IMR-90 (cell line): ENCODE measurements at regions not wholly inside any gene's neighbourhood (a gene's known extent, or its start where the extent isn't known, plus 50 kb on each side); places are given as distances from the start of the nearest gene placed in this dataset.

Experiments used
- ATAC-seq: fragments of 200-7000 bp; cut with Tn5 transposase; 2 replicates; pipeline ENCODE4 v1.9.1; 2020; ENCODE audit warnings: low read depth, mild to moderate bottlenecking, moderate library complexity
- BruUV-seq: library from RNA; stranded (reverse); fragments of 400-500 nt; replicated peaks from 2 replicates; lab custom pipeline; 2021; lab: Mats Ljungman, UMichigan
- CTCF ChIA-PET: fragments of 300-600 bp; formaldehyde crosslinking; extraction: SDS; loops from one replicate; lab custom pipeline; 2021; ENCODE audit warnings: antibody characterized with exemption; lab: Yijun Ruan, JAX
- POLR2A ChIA-PET: fragments of 300-600 bp; sonication (Branson Sonifier 250); formaldehyde crosslinking; loops from one replicate; lab custom pipeline; 2022; ENCODE audit warnings: antibody characterized with exemption; ENCODE audit not compliant: unreplicated experiment; lab: Charles Lee
- DNase-seq: peaks from one replicate; pipeline ENCODE4 v3.0.0; 2013
- H2AFZ ChIP-seq: replicated peaks from 2 replicates; pipeline ENCODE3; 2013; ENCODE audit warnings: low read length, mild to moderate bottlenecking; ENCODE audit not compliant: poor library complexity
- H2AK5ac ChIP-seq: 2 replicates; pipeline ENCODE4 v1.6.1; 2013; ENCODE audit warnings: low read depth, low read length, inconsistent platforms
- H2AK9ac ChIP-seq: replicated peaks from 2 replicates; pipeline ENCODE3; 2013; ENCODE audit warnings: mild to moderate bottlenecking, low read depth, low read length, moderate library complexity; ENCODE audit not compliant: poor library complexity
- H2BK120ac ChIP-seq: 2 replicates; pipeline ENCODE4 v1.6.1; 2013; ENCODE audit warnings: low read depth, low read length, inconsistent platforms
- H2BK15ac ChIP-seq: 3 replicates; pipeline ENCODE4 v1.6.1; 2013; ENCODE audit warnings: low read depth, low read length, inconsistent platforms
- H2BK20ac ChIP-seq: 2 replicates; pipeline ENCODE4 v1.6.1; 2013; ENCODE audit warnings: low read depth, mild to moderate bottlenecking, inconsistent platforms, low read length, moderate library complexity
- H2BK5ac ChIP-seq: 2 replicates; pipeline ENCODE4 v1.6.1; 2013; ENCODE audit warnings: mild to moderate bottlenecking, low read depth, low read length, inconsistent platforms; ENCODE audit not compliant: poor library complexity, severe bottlenecking
- H3K14ac ChIP-seq: replicated peaks from 2 replicates; pipeline ENCODE4 v1.6.1; 2013; ENCODE audit warnings: low read depth, low read length, inconsistent platforms
- H3K18ac ChIP-seq: 2 replicates; pipeline ENCODE4 v1.6.1; 2013; ENCODE audit warnings: low read depth, low read length, control low read depth
- H3K23ac ChIP-seq: 2 replicates; pipeline ENCODE4 v1.6.1; 2013; ENCODE audit warnings: low read depth, low read length, inconsistent platforms
- H3K27ac ChIP-seq: 2 replicates; pipeline ENCODE4 v1.5.1; 2013; ENCODE audit warnings: mild to moderate bottlenecking, control low read depth, low read length; ENCODE audit not compliant: insufficient read depth
- H3K27me3 ChIP-seq: 2 replicates; pipeline ENCODE4 v1.6.1; 2013; ENCODE audit warnings: low read length; ENCODE audit not compliant: control insufficient read depth, insufficient read depth
- H3K36me3 ChIP-seq: 2 replicates; pipeline ENCODE4 v1.6.1; 2013; ENCODE audit warnings: low read length, mixed read lengths; ENCODE audit not compliant: control insufficient read depth, insufficient read depth
- H3K4ac ChIP-seq: 2 replicates; pipeline ENCODE4 v1.6.1; 2013; ENCODE audit warnings: low read depth, low read length, inconsistent platforms
- H3K4me1 ChIP-seq: 2 replicates; pipeline ENCODE4 v1.6.1; 2013; ENCODE audit warnings: low read length, mixed read lengths; ENCODE audit not compliant: control insufficient read depth, insufficient read depth
- H3K4me2 ChIP-seq: 2 replicates; pipeline ENCODE4 v1.6.1; 2013; ENCODE audit warnings: low read depth, mild to moderate bottlenecking, control low read depth, low read length, moderate library complexity
- H3K4me3 ChIP-seq: 2 replicates; pipeline ENCODE4 v1.5.1; 2013; ENCODE audit warnings: low read depth, mild to moderate bottlenecking, control low read depth, low read length, moderate library complexity; ENCODE audit not compliant: insufficient read depth
- H3K56ac ChIP-seq: 2 replicates; pipeline ENCODE4 v1.6.1; 2013; ENCODE audit warnings: low read length, inconsistent platforms; ENCODE audit not compliant: insufficient read depth; ENCODE audit errors: extremely low read depth
- H3K79me1 ChIP-seq, 2 experiments: 2 replicates each; pipeline ENCODE4 v1.6.1; 2013; ENCODE audit warnings: low read length in 2 of 2, inconsistent platforms in 1 of 2, low read depth in 1 of 2
- H3K9ac ChIP-seq: 2 replicates; pipeline ENCODE4 v1.6.1; 2013; ENCODE audit warnings: low read depth, low read length, control low read depth
- H3K9me1 ChIP-seq: 2 replicates; pipeline ENCODE4 v1.6.1; 2013; ENCODE audit warnings: low read length, inconsistent platforms; ENCODE audit not compliant: insufficient read depth
- H3K9me3 ChIP-seq: 2 replicates; pipeline ENCODE4 v1.6.1; 2013; ENCODE audit warnings: low read length; ENCODE audit not compliant: control insufficient read depth, insufficient read depth
- H4K20me1 ChIP-seq: 2 replicates; pipeline ENCODE4 v1.6.1; 2013; ENCODE audit warnings: low read length, inconsistent platforms; ENCODE audit not compliant: insufficient read depth
- H4K5ac ChIP-seq: 2 replicates; pipeline ENCODE4 v1.6.1; 2013; ENCODE audit warnings: mild to moderate bottlenecking, low read depth, low read length, control low read depth
- H4K8ac ChIP-seq, 2 experiments: 2 replicates each; pipeline ENCODE4 v1.6.1; 2013; ENCODE audit warnings: low read depth in 2 of 2, low read length in 2 of 2, control low read depth in 1 of 2, inconsistent platforms in 1 of 2
- H4K91ac ChIP-seq: 2 replicates; pipeline ENCODE4 v1.6.1; 2013; ENCODE audit warnings: low read depth, low read length, inconsistent platforms; ENCODE audit not compliant: insufficient read depth
- BHLHE40 ChIP-seq: fragments of 150-350 bp; IDR thresholded peaks from 2 replicates; pipeline ENCODE4 v1.6.1; 2016; ENCODE audit warnings: mild to moderate bottlenecking, low read depth, low read length
- CEBPB ChIP-seq: IDR thresholded peaks from 2 replicates; pipeline ENCODE4 v1.6.1; 2012; ENCODE audit warnings: low read depth, low read length, improper control_type of control experiment
- CHD1 ChIP-seq: IDR thresholded peaks from 2 replicates; pipeline ENCODE4 v1.6.1; 2012; ENCODE audit warnings: low read depth, low read length, improper control_type of control experiment
- CTCF ChIP-seq: conservative IDR thresholded peaks from 2 replicates; pipeline ENCODE4 v1.5.1; 2012; ENCODE audit warnings: mild to moderate bottlenecking, low read depth, low read length, improper control_type of control experiment
- ELK1 ChIP-seq: fragments of 150-350 bp; IDR thresholded peaks from 2 replicates; pipeline ENCODE4 v1.6.1; 2016; ENCODE audit warnings: low read depth, mild to moderate bottlenecking, low read length, moderate library complexity, borderline replicate concordance
- FOS ChIP-seq: fragments of 150-350 bp; IDR thresholded peaks from 2 replicates; pipeline ENCODE4 v1.6.1; 2016; ENCODE audit warnings: low read depth, low read length
- MAFK ChIP-seq: IDR thresholded peaks from 2 replicates; pipeline ENCODE4 v1.6.1; 2012; ENCODE audit warnings: low read depth, low read length, improper control_type of control experiment
- MAZ ChIP-seq: IDR thresholded peaks from 2 replicates; pipeline ENCODE4 v1.6.1; 2012; ENCODE audit warnings: low read depth, mild to moderate bottlenecking, low read length, improper control_type of control experiment, moderate library complexity, borderline replicate concordance
- MXI1 ChIP-seq: IDR thresholded peaks from 2 replicates; pipeline ENCODE4 v1.6.1; 2012; ENCODE audit warnings: low read depth, mild to moderate bottlenecking, low read length, moderate library complexity, borderline replicate concordance
- NFE2L2 ChIP-seq: fragments of 150-350 bp; IDR thresholded peaks from 2 replicates; pipeline ENCODE4 v1.6.1; 2016; ENCODE audit warnings: low read depth, mild to moderate bottlenecking, low read length
- POLR2A ChIP-seq: IDR thresholded peaks from 2 replicates; pipeline ENCODE4 v1.6.1; 2012; ENCODE audit warnings: mild to moderate bottlenecking, low read depth, low read length
- RAD21 ChIP-seq: IDR thresholded peaks from 2 replicates; pipeline ENCODE4 v1.6.1; 2012; ENCODE audit warnings: low read length, improper control_type of control experiment
- RCOR1 ChIP-seq: IDR thresholded peaks from 2 replicates; pipeline ENCODE4 v1.6.1; 2012; ENCODE audit warnings: mild to moderate bottlenecking, low read length, improper control_type of control experiment; ENCODE audit not compliant: insufficient replicate concordance
- RFX5 ChIP-seq: IDR thresholded peaks from 2 replicates; pipeline ENCODE4 v1.8.0; 2012; ENCODE audit warnings: low read depth, mild to moderate bottlenecking, low read length, moderate library complexity
- SMC3 ChIP-seq: fragments of 150-350 bp; IDR thresholded peaks from 2 replicates; pipeline ENCODE4 v1.6.1; 2016; ENCODE audit warnings: low read depth, mild to moderate bottlenecking, antibody characterized with exemption, low read length, moderate library complexity
- WGBS, 2 experiments: methylation state at CpG; one replicate each; pipeline versions ENCODE4 v1.1.5 to v1.1.7; 2013; ENCODE audit warnings: missing lambda C conversion rate in 2 of 2; ENCODE audit not compliant: insufficient read length in 1 of 2; ENCODE audit errors: extremely low coverage in 2 of 2; 5-methylcytosine and 5-hydroxymethylcytosine counted together
- dilution Hi-C: fragments of 300-500 bp; cut with HindIII; formaldehyde crosslinking; loops from one replicate; pipeline ENCODE4 v1.14.3; 2018; ENCODE audit warnings: low sequenced_read_pairs; ENCODE audit not compliant: unreplicated experiment
- in situ Hi-C: fragments of 300-500 bp; cut with MboI; formaldehyde crosslinking; loops from 3 replicates; pipeline ENCODE4 v1.14.3; 2019; ENCODE audit warnings: low sequenced_read_pairs, inconsistent platforms, mixed read lengths
- intact Hi-C: fragments of 100-400 bp; cut with micrococcal nuclease; formaldehyde crosslinking; loops from 2 replicates; pipeline ENCODE4 v1.10.0; 2022
- TF ChIP-seq, protein P1 (sequence below): fragments of 150-350 bp; IDR thresholded peaks from 2 replicates; pipeline ENCODE4 v1.6.1; 2017; ENCODE audit warnings: mild to moderate bottlenecking, antibody characterized with exemption, low read length, low read depth

DNA sequence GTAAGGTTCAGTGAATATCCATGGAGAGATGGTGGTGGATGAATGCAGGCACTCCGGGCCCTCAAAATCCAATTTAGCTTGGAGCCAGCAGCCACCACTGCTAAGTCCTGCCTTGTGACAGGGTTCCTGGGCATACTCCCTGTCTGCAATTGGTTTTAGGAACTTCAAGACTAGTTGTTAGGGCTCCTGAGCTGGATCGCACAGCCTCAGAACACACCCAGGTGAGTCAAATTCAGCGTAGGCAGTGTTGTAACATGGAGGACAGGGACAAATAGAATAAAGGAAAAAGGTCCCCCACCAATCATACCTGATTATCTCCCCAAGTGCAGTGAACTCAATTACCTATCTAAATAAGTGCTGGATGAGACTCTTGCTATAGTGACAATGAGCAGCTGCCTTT is 74.6 kb downstream of the PERP start:
- Histone ChIP-seq H3K56ac (no peak overlapping the region), H3K23ac (no peak overlapping the region), H4K91ac (no peak overlapping the region), H3K14ac (no peak overlapping the region), H2BK5ac (no peak overlapping the region), H3K18ac (no peak overlapping the region), H3K4me3 (no peak overlapping the region), H3K27ac (no peak overlapping the region), H4K5ac (no peak overlapping the region), H2BK15ac (no peak overlapping the region), H2BK20ac (no peak overlapping the region), H3K79me1 (no peaks in the 10 kb centered on the region), H2AK5ac (no peak overlapping the region), H3K27me3 (peaks cover 13% of the 10 kb centered on the region), H3K4me2 (no peak overlapping the region), H3K4ac (no peak overlapping the region), H3K4me1 (no peaks in the 10 kb centered on the region), H2AK9ac (no peak overlapping the region), H4K8ac (no peak overlapping the region), H3K9me3 (no peaks in the 10 kb centered on the region), H2AFZ (no peak overlapping the region), H2BK120ac (no peak overlapping the region), H3K9me1 (no peaks in the 10 kb centered on the region; the same call in 1 of the 2 replicates), H4K20me1 (no peaks in the 10 kb centered on the region), H3K36me3 (no peaks in the 10 kb centered on the region), H3K9ac (no peak overlapping the region)
- TF ChIP-seq CTCF (no peak), MAZ (no peak), BHLHE40 (no peak), NFE2L2 (no peak), MXI1 (no peak), RAD21 (no peak), CHD1 (no peak), ELK1 (no peak), POLR2A (no peak), FOS (no peak), RCOR1 (no peak), MAFK (no peak), SMC3 (no peak), CEBPB (no peak), RFX5 (no peak)
- TF ChIP-seq, protein P1, sequence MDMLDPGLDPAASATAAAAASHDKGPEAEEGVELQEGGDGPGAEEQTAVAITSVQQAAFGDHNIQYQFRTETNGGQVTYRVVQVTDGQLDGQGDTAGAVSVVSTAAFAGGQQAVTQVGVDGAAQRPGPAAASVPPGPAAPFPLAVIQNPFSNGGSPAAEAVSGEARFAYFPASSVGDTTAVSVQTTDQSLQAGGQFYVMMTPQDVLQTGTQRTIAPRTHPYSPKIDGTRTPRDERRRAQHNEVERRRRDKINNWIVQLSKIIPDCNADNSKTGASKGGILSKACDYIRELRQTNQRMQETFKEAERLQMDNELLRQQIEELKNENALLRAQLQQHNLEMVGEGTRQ: no peak
- ChIA-PET CTCF (no interaction called here), POLR2A (no interaction called here)
- in situ Hi-C loops: no loop called here
- dilution Hi-C loops: no loop called here
- WGBS, 2 experiments: no CpG with 5 or more reads among the region's 3 CpGs
- DNase-seq: no peak
- no peak for ATAC-seq
- intact Hi-C loops: no loop called here
- no TSS peak for BruUV-seq
